ENCODE measurements at regions not wholly inside any gene's neighbourhood (a gene's known extent, or its start where the extent isn't known, plus 50 kb on each side); places are given as distances from the start of the nearest gene placed in this dataset.
A peak's percentile ranks its signal among the peaks of the same experiment; 100 is the strongest.
"Not testable (repeated sequence)": the region's sequence is repeated elsewhere in the genome, so short reads cannot be mapped to it uniquely, and the experiment has no call there.

GRCh38 chr6:85912582-85912981, 269.9 kb upstream of the SYNCRIP start:
- no peaks in the 10 kb centered on the region for H3K9me3 ChIP-seq
- no peaks in the 10 kb centered on the region for H3K36me3 ChIP-seq
- no peak for DNase-seq (ENCODE audit: low spot score)
- intact Hi-C loops (cut with DNase I) = no loop called here
- H3K27me3 ChIP-seq (replicated peaks; ENCODE audit: insufficient read depth) = no peaks in the 10 kb centered on the region
- 41% methylated on average over 3 of the region's 3 CpGs for WGBS
- H3K4me3 ChIP-seq = no peak overlapping the region
- H3K27ac ChIP-seq = peak overlapping the region in 1 of 2 donors; percentile 22
- TF ChIP-seq POLR2AphosphoS5 (IDR thresholded peaks at IDR 0.05) (peak; percentile 47), POLR2A (IDR thresholded peaks at IDR 0.05) (no peak)
- TF ChIP-seq, protein P1, sequence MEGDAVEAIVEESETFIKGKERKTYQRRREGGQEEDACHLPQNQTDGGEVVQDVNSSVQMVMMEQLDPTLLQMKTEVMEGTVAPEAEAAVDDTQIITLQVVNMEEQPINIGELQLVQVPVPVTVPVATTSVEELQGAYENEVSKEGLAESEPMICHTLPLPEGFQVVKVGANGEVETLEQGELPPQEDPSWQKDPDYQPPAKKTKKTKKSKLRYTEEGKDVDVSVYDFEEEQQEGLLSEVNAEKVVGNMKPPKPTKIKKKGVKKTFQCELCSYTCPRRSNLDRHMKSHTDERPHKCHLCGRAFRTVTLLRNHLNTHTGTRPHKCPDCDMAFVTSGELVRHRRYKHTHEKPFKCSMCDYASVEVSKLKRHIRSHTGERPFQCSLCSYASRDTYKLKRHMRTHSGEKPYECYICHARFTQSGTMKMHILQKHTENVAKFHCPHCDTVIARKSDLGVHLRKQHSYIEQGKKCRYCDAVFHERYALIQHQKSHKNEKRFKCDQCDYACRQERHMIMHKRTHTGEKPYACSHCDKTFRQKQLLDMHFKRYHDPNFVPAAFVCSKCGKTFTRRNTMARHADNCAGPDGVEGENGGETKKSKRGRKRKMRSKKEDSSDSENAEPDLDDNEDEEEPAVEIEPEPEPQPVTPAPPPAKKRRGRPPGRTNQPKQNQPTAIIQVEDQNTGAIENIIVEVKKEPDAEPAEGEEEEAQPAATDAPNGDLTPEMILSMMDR (IDR thresholded peaks at IDR 0.05) = no peak
- no peaks in the 10 kb centered on the region for H3K4me1 ChIP-seq (replicated peaks)

DNA sequence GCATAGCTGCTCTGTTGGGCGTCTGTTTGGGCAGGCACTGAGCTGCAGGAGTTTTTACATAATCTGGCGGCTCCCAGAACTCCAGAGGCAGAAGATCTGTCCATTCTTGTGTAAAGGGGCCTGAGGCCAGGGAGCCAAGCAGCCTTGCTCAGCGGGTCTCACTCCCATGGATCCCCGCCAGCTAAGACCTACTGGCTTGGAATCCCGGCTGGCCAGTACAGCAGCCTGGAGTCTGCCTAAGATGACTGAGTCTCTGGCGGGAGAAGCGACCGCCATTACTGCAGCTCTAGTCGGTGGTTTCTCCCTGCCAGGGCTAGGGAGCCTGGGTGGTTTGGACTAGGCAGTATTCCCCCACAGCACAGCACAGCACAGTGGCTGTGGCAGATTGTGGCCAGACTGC, 268.4 kb upstream of the SYNCRIP start:
- Histone ChIP-seq H3K9me3 (no peaks in the 10 kb centered on the region), H3K36me3 (no peaks in the 10 kb centered on the region), H3K27me3 (replicated peaks; ENCODE audit: insufficient read depth) (no peaks in the 10 kb centered on the region), H3K27ac (no peak overlapping the region), H3K4me3 (no peak overlapping the region), H3K4me1 (replicated peaks) (no peaks in the 10 kb centered on the region)
- TF ChIP-seq POLR2AphosphoS5 (IDR thresholded peaks at IDR 0.05) (no peak), POLR2A (IDR thresholded peaks at IDR 0.05) (no peak)
- TF ChIP-seq, protein P1 (IDR thresholded peaks at IDR 0.05) = no peak
- 90% methylated on average over 9 of the region's 9 CpGs for WGBS
- no peak for DNase-seq (ENCODE audit: low spot score)
- intact Hi-C loops (cut with DNase I) = no loop called here

DNA sequence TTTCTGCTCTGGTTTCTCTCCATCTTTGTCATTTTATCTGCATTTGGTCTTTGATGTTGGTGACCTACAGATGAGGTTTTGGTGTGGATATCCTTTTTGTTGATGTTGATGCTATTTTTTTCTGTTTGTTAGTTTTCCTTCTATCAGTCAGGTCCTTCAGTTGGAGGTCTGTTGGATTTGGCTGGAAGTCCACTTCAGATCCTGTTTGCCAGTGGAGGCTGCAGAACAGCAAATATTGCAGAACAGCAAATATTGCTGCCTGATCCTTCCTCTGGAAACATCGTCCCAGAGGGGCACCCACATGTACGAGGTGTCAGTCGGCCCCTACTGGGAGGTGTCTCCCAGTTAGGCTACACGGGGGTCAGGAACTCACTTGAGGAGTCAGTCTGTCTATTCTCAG, 265.4 kb upstream of the SYNCRIP start:
- H3K36me3 ChIP-seq; intact Hi-C loops (cut with DNase I); H3K9me3 ChIP-seq; H3K4me1 ChIP-seq (replicated peaks); H3K27me3 ChIP-seq (replicated peaks; ENCODE audit: insufficient read depth); H3K4me3 ChIP-seq: not testable (repeated sequence)
- 76% methylated on average over 4 of the region's 4 CpGs for WGBS
- peak; percentile 35 for TF ChIP-seq POLR2AphosphoS5 (IDR thresholded peaks at IDR 0.05)
- H3K27ac ChIP-seq = peak overlapping the region; percentile 11 to 62
- DNase-seq (ENCODE audit: low spot score) = peak; percentile 46

DNA sequence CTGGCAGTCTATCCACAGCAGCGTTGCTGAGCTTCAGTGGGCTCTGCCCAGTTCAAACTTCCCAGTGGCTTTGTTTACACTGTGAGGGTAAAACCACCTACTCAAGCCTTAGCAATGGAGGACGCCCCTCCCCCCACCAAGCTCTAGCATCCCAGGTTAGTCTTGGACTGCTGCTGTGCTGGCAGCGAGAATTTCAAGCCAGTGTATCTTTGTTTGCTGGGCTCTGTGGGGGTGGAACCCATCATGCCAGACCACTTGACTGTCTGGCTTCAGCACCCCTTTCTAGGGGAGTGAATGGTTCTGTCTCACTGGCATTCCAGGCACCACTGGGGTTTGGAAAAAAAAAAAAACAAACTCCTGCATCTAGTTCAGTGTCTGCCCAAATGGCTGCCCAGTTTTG, 249.7 kb upstream of the SYNCRIP start:
- no peaks in the 10 kb centered on the region for H3K9me3 ChIP-seq
- no peak overlapping the region for H3K4me3 ChIP-seq
- intact Hi-C loops (cut with DNase I) = no loop called here
- no peaks in the 10 kb centered on the region for H3K36me3 ChIP-seq
- H3K27me3 ChIP-seq (replicated peaks; ENCODE audit: insufficient read depth) = no peaks in the 10 kb centered on the region
- no peak overlapping the region for H3K27ac ChIP-seq
- no peak for DNase-seq (ENCODE audit: low spot score)
- TF ChIP-seq POLR2A (IDR thresholded peaks at IDR 0.05) = no peak
- TF ChIP-seq, protein P1 (IDR thresholded peaks at IDR 0.05) = no peak
- TF ChIP-seq POLR2AphosphoS5 (IDR thresholded peaks at IDR 0.05) = no peak
- 44% methylated on average over 3 of the region's 3 CpGs for WGBS
- H3K4me1 ChIP-seq (replicated peaks) = no peaks in the 10 kb centered on the region

GRCh38 chr6:85887461-85887860, 244.8 kb upstream of the SYNCRIP start:
- no peak overlapping the region for H3K27ac ChIP-seq
- no peaks in the 10 kb centered on the region for H3K36me3 ChIP-seq
- no peaks in the 10 kb centered on the region for H3K27me3 ChIP-seq (replicated peaks; ENCODE audit: insufficient read depth)
- H3K4me3 ChIP-seq = no peak overlapping the region
- no peaks in the 10 kb centered on the region for H3K4me1 ChIP-seq (replicated peaks)
- DNase-seq (ENCODE audit: low spot score) = no peak
- no peak for TF ChIP-seq POLR2AphosphoS5 (IDR thresholded peaks at IDR 0.05)
- TF ChIP-seq, protein P1 (IDR thresholded peaks at IDR 0.05) = no peak
- TF ChIP-seq POLR2A (IDR thresholded peaks at IDR 0.05) = no peak
- no peaks in the 10 kb centered on the region for H3K9me3 ChIP-seq
- intact Hi-C loops (cut with DNase I) = no loop called here

All from prostate gland (tissue), 2 donors.